IMR-90 (cell line): ENCODE measurements at regions not wholly inside any gene's neighbourhood (a gene's known extent, or its start where the extent isn't known, plus 50 kb on each side); places are given as distances from the start of the nearest gene placed in this dataset.

ENCODE experiments used
- ATAC-seq: fragments of 200-7000 bp; cut with Tn5 transposase; 2 replicates; pipeline ENCODE4 v1.9.1; 2020; ENCODE audit warnings: low read depth, mild to moderate bottlenecking, moderate library complexity
- BruUV-seq: library from RNA; stranded (reverse); fragments of 400-500 nt; replicated peaks from 2 replicates; lab custom pipeline; 2021; lab: Mats Ljungman, UMichigan
- CTCF ChIA-PET: fragments of 300-600 bp; formaldehyde crosslinking; extraction: SDS; loops from one replicate; lab custom pipeline; 2021; ENCODE audit warnings: antibody characterized with exemption; lab: Yijun Ruan, JAX
- POLR2A ChIA-PET: fragments of 300-600 bp; sonication (Branson Sonifier 250); formaldehyde crosslinking; loops from one replicate; lab custom pipeline; 2022; ENCODE audit warnings: antibody characterized with exemption; ENCODE audit not compliant: unreplicated experiment; lab: Charles Lee
- DNase-seq: peaks from one replicate; pipeline ENCODE4 v3.0.0; 2013
- H2AFZ ChIP-seq: replicated peaks from 2 replicates; pipeline ENCODE3; 2013; ENCODE audit warnings: low read length, mild to moderate bottlenecking; ENCODE audit not compliant: poor library complexity
- H2AK5ac ChIP-seq: 2 replicates; pipeline ENCODE4 v1.6.1; 2013; ENCODE audit warnings: low read depth, low read length, inconsistent platforms
- H2AK9ac ChIP-seq: replicated peaks from 2 replicates; pipeline ENCODE3; 2013; ENCODE audit warnings: mild to moderate bottlenecking, low read depth, low read length, moderate library complexity; ENCODE audit not compliant: poor library complexity
- H2BK120ac ChIP-seq: 2 replicates; pipeline ENCODE4 v1.6.1; 2013; ENCODE audit warnings: low read depth, low read length, inconsistent platforms
- H2BK15ac ChIP-seq: 3 replicates; pipeline ENCODE4 v1.6.1; 2013; ENCODE audit warnings: low read depth, low read length, inconsistent platforms
- H2BK20ac ChIP-seq: 2 replicates; pipeline ENCODE4 v1.6.1; 2013; ENCODE audit warnings: low read depth, mild to moderate bottlenecking, inconsistent platforms, low read length, moderate library complexity
- H2BK5ac ChIP-seq: 2 replicates; pipeline ENCODE4 v1.6.1; 2013; ENCODE audit warnings: mild to moderate bottlenecking, low read depth, low read length, inconsistent platforms; ENCODE audit not compliant: poor library complexity, severe bottlenecking
- H3K14ac ChIP-seq: replicated peaks from 2 replicates; pipeline ENCODE4 v1.6.1; 2013; ENCODE audit warnings: low read depth, low read length, inconsistent platforms
- H3K18ac ChIP-seq: 2 replicates; pipeline ENCODE4 v1.6.1; 2013; ENCODE audit warnings: low read depth, low read length, control low read depth
- H3K23ac ChIP-seq: 2 replicates; pipeline ENCODE4 v1.6.1; 2013; ENCODE audit warnings: low read depth, low read length, inconsistent platforms
- H3K27ac ChIP-seq: 2 replicates; pipeline ENCODE4 v1.5.1; 2013; ENCODE audit warnings: mild to moderate bottlenecking, control low read depth, low read length; ENCODE audit not compliant: insufficient read depth
- H3K27me3 ChIP-seq: 2 replicates; pipeline ENCODE4 v1.6.1; 2013; ENCODE audit warnings: low read length; ENCODE audit not compliant: control insufficient read depth, insufficient read depth
- H3K36me3 ChIP-seq: 2 replicates; pipeline ENCODE4 v1.6.1; 2013; ENCODE audit warnings: low read length, mixed read lengths; ENCODE audit not compliant: control insufficient read depth, insufficient read depth
- H3K4ac ChIP-seq: 2 replicates; pipeline ENCODE4 v1.6.1; 2013; ENCODE audit warnings: low read depth, low read length, inconsistent platforms
- H3K4me1 ChIP-seq: 2 replicates; pipeline ENCODE4 v1.6.1; 2013; ENCODE audit warnings: low read length, mixed read lengths; ENCODE audit not compliant: control insufficient read depth, insufficient read depth
- H3K4me2 ChIP-seq: 2 replicates; pipeline ENCODE4 v1.6.1; 2013; ENCODE audit warnings: low read depth, mild to moderate bottlenecking, control low read depth, low read length, moderate library complexity
- H3K4me3 ChIP-seq: 2 replicates; pipeline ENCODE4 v1.5.1; 2013; ENCODE audit warnings: low read depth, mild to moderate bottlenecking, control low read depth, low read length, moderate library complexity; ENCODE audit not compliant: insufficient read depth
- H3K56ac ChIP-seq: 2 replicates; pipeline ENCODE4 v1.6.1; 2013; ENCODE audit warnings: low read length, inconsistent platforms; ENCODE audit not compliant: insufficient read depth; ENCODE audit errors: extremely low read depth
- H3K79me1 ChIP-seq, 2 experiments: 2 replicates each; pipeline ENCODE4 v1.6.1; 2013; ENCODE audit warnings: low read length in 2 of 2, inconsistent platforms in 1 of 2, low read depth in 1 of 2
- H3K9ac ChIP-seq: 2 replicates; pipeline ENCODE4 v1.6.1; 2013; ENCODE audit warnings: low read depth, low read length, control low read depth
- H3K9me1 ChIP-seq: 2 replicates; pipeline ENCODE4 v1.6.1; 2013; ENCODE audit warnings: low read length, inconsistent platforms; ENCODE audit not compliant: insufficient read depth
- H3K9me3 ChIP-seq: 2 replicates; pipeline ENCODE4 v1.6.1; 2013; ENCODE audit warnings: low read length; ENCODE audit not compliant: control insufficient read depth, insufficient read depth
- H4K20me1 ChIP-seq: 2 replicates; pipeline ENCODE4 v1.6.1; 2013; ENCODE audit warnings: low read length, inconsistent platforms; ENCODE audit not compliant: insufficient read depth
- H4K5ac ChIP-seq: 2 replicates; pipeline ENCODE4 v1.6.1; 2013; ENCODE audit warnings: mild to moderate bottlenecking, low read depth, low read length, control low read depth
- H4K8ac ChIP-seq, 2 experiments: 2 replicates each; pipeline ENCODE4 v1.6.1; 2013; ENCODE audit warnings: low read depth in 2 of 2, low read length in 2 of 2, control low read depth in 1 of 2, inconsistent platforms in 1 of 2
- H4K91ac ChIP-seq: 2 replicates; pipeline ENCODE4 v1.6.1; 2013; ENCODE audit warnings: low read depth, low read length, inconsistent platforms; ENCODE audit not compliant: insufficient read depth
- BHLHE40 ChIP-seq: fragments of 150-350 bp; IDR thresholded peaks from 2 replicates; pipeline ENCODE4 v1.6.1; 2016; ENCODE audit warnings: mild to moderate bottlenecking, low read depth, low read length
- CEBPB ChIP-seq: IDR thresholded peaks from 2 replicates; pipeline ENCODE4 v1.6.1; 2012; ENCODE audit warnings: low read depth, low read length, improper control_type of control experiment
- CHD1 ChIP-seq: IDR thresholded peaks from 2 replicates; pipeline ENCODE4 v1.6.1; 2012; ENCODE audit warnings: low read depth, low read length, improper control_type of control experiment
- ELK1 ChIP-seq: fragments of 150-350 bp; IDR thresholded peaks from 2 replicates; pipeline ENCODE4 v1.6.1; 2016; ENCODE audit warnings: low read depth, mild to moderate bottlenecking, low read length, moderate library complexity, borderline replicate concordance
- FOS ChIP-seq: fragments of 150-350 bp; IDR thresholded peaks from 2 replicates; pipeline ENCODE4 v1.6.1; 2016; ENCODE audit warnings: low read depth, low read length
- MAFK ChIP-seq: IDR thresholded peaks from 2 replicates; pipeline ENCODE4 v1.6.1; 2012; ENCODE audit warnings: low read depth, low read length, improper control_type of control experiment
- MAZ ChIP-seq: IDR thresholded peaks from 2 replicates; pipeline ENCODE4 v1.6.1; 2012; ENCODE audit warnings: low read depth, mild to moderate bottlenecking, low read length, improper control_type of control experiment, moderate library complexity, borderline replicate concordance
- MXI1 ChIP-seq: IDR thresholded peaks from 2 replicates; pipeline ENCODE4 v1.6.1; 2012; ENCODE audit warnings: low read depth, mild to moderate bottlenecking, low read length, moderate library complexity, borderline replicate concordance
- NFE2L2 ChIP-seq: fragments of 150-350 bp; IDR thresholded peaks from 2 replicates; pipeline ENCODE4 v1.6.1; 2016; ENCODE audit warnings: low read depth, mild to moderate bottlenecking, low read length
- POLR2A ChIP-seq: IDR thresholded peaks from 2 replicates; pipeline ENCODE4 v1.6.1; 2012; ENCODE audit warnings: mild to moderate bottlenecking, low read depth, low read length
- RAD21 ChIP-seq: IDR thresholded peaks from 2 replicates; pipeline ENCODE4 v1.6.1; 2012; ENCODE audit warnings: low read length, improper control_type of control experiment
- RCOR1 ChIP-seq: IDR thresholded peaks from 2 replicates; pipeline ENCODE4 v1.6.1; 2012; ENCODE audit warnings: mild to moderate bottlenecking, low read length, improper control_type of control experiment; ENCODE audit not compliant: insufficient replicate concordance
- RFX5 ChIP-seq: IDR thresholded peaks from 2 replicates; pipeline ENCODE4 v1.8.0; 2012; ENCODE audit warnings: low read depth, mild to moderate bottlenecking, low read length, moderate library complexity
- SMC3 ChIP-seq: fragments of 150-350 bp; IDR thresholded peaks from 2 replicates; pipeline ENCODE4 v1.6.1; 2016; ENCODE audit warnings: low read depth, mild to moderate bottlenecking, antibody characterized with exemption, low read length, moderate library complexity
- WGBS, 2 experiments: methylation state at CpG; one replicate each; pipeline versions ENCODE4 v1.1.5 to v1.1.7; 2013; ENCODE audit warnings: missing lambda C conversion rate in 2 of 2; ENCODE audit not compliant: insufficient read length in 1 of 2; ENCODE audit errors: extremely low coverage in 2 of 2; 5-methylcytosine and 5-hydroxymethylcytosine counted together
- dilution Hi-C: fragments of 300-500 bp; cut with HindIII; formaldehyde crosslinking; loops from one replicate; pipeline ENCODE4 v1.14.3; 2018; ENCODE audit warnings: low sequenced_read_pairs; ENCODE audit not compliant: unreplicated experiment
- in situ Hi-C: fragments of 300-500 bp; cut with MboI; formaldehyde crosslinking; loops from 3 replicates; pipeline ENCODE4 v1.14.3; 2019; ENCODE audit warnings: low sequenced_read_pairs, inconsistent platforms, mixed read lengths
- intact Hi-C: fragments of 100-400 bp; cut with micrococcal nuclease; formaldehyde crosslinking; loops from 2 replicates; pipeline ENCODE4 v1.10.0; 2022
- TF ChIP-seq, protein P1 (sequence below): fragments of 150-350 bp; IDR thresholded peaks from 2 replicates; pipeline ENCODE4 v1.6.1; 2017; ENCODE audit warnings: mild to moderate bottlenecking, antibody characterized with exemption, low read length, low read depth
- TF ChIP-seq, protein P2 (sequence below): conservative IDR thresholded peaks from 2 replicates; pipeline ENCODE4 v1.5.1; 2012; ENCODE audit warnings: mild to moderate bottlenecking, low read depth, low read length, improper control_type of control experiment

DNA sequence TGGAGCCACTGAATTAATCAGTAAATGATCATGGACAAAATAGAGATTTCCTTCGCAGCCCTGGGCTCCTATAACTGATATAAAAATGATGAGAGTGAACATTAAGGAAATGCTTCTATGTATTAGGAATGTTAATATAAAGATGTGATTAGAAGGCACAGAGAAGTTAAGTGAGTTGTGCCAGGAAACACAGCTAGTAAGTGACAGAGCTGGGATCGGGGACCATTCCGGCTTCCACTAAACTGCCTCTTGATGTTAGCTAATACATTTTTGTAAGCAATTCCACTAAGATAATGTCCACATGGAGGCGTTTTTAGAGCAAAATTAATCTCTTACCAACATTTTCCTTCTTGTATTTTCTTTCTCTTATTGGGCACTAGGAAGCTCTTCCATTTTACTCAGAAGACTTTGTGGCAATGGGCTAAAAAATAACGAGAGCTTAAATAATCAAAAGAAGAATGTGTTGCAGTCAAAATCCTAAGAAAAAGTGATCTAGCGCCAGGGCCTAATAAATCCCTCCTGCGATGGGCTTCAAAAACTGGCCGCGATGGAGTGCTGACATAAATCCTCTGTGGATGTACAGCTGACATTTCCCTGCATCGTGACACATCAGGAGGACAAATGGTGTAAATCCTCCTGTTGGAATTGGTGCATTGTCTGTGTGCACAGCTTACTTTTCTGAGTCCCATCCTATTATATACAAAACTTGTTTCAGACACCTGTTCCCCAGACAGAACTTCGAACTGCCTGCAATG is 326.1 kb upstream of the MAF start:
- ATAC-seq (no peak), DNase-seq (no peak)
- Histone ChIP-seq H3K56ac (no peak overlapping the region), H3K27ac (no peak overlapping the region), H3K9ac (no peak overlapping the region), H4K8ac (no peak overlapping the region), H3K4me3 (no peak overlapping the region), H2BK5ac (no peak overlapping the region), H2AK9ac (no peak overlapping the region), H2AK5ac (no peak overlapping the region), H3K4me2 (no peak overlapping the region), H3K23ac (no peak overlapping the region), H3K36me3 (no peaks in the 10 kb centered on the region), H2BK15ac (no peak overlapping the region), H4K5ac (no peak overlapping the region), H3K79me1 (no peaks in the 10 kb centered on the region), H3K9me1 (no peaks in the 10 kb centered on the region), H3K14ac (no peak overlapping the region), H3K4ac (no peak overlapping the region), H2AFZ (no peak overlapping the region), H3K27me3 (no peaks in the 10 kb centered on the region), H2BK20ac (no peak overlapping the region), H4K20me1 (no peaks in the 10 kb centered on the region), H3K4me1 (no peaks in the 10 kb centered on the region), H3K9me3 (peaks cover 7% of the 10 kb centered on the region), H3K18ac (no peak overlapping the region), H2BK120ac (no peak overlapping the region), H4K91ac (no peak overlapping the region)
- in situ Hi-C loops, result no loop called here
- intact Hi-C loops, result no loop called here
- no peak for TF ChIP-seq NFE2L2
- no peak for TF ChIP-seq ELK1
- TF ChIP-seq CEBPB, result no peak
- no peak for TF ChIP-seq MAZ
- TF ChIP-seq MAFK, result no peak
- no peak for TF ChIP-seq RCOR1
- TF ChIP-seq RAD21, result no peak
- TF ChIP-seq FOS, result no peak
- no peak for TF ChIP-seq RFX5
- no peak for TF ChIP-seq POLR2A
- no peak for TF ChIP-seq CHD1
- no peak for TF ChIP-seq MXI1
- no peak for TF ChIP-seq BHLHE40
- TF ChIP-seq, protein P1, sequence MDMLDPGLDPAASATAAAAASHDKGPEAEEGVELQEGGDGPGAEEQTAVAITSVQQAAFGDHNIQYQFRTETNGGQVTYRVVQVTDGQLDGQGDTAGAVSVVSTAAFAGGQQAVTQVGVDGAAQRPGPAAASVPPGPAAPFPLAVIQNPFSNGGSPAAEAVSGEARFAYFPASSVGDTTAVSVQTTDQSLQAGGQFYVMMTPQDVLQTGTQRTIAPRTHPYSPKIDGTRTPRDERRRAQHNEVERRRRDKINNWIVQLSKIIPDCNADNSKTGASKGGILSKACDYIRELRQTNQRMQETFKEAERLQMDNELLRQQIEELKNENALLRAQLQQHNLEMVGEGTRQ, result no peak
- TF ChIP-seq, protein P2, sequence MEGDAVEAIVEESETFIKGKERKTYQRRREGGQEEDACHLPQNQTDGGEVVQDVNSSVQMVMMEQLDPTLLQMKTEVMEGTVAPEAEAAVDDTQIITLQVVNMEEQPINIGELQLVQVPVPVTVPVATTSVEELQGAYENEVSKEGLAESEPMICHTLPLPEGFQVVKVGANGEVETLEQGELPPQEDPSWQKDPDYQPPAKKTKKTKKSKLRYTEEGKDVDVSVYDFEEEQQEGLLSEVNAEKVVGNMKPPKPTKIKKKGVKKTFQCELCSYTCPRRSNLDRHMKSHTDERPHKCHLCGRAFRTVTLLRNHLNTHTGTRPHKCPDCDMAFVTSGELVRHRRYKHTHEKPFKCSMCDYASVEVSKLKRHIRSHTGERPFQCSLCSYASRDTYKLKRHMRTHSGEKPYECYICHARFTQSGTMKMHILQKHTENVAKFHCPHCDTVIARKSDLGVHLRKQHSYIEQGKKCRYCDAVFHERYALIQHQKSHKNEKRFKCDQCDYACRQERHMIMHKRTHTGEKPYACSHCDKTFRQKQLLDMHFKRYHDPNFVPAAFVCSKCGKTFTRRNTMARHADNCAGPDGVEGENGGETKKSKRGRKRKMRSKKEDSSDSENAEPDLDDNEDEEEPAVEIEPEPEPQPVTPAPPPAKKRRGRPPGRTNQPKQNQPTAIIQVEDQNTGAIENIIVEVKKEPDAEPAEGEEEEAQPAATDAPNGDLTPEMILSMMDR, result no peak
- TF ChIP-seq SMC3, result no peak
- POLR2A ChIA-PET, result no interaction called here
- CTCF ChIA-PET, result no interaction called here
- dilution Hi-C loops, result no loop called here
- no TSS peak for BruUV-seq
- 29% methylated on average over 1 of the region's 11 CpGs; no CpG with 5 or more reads in 1 of the 2 experiments for WGBS, 2 experiments
